ENCODE measurements at regions not wholly inside any gene's neighbourhood (a gene's known extent, or its start where the extent isn't known, plus 50 kb on each side); places are given as distances from the start of the nearest gene placed in this dataset.

GRCh38 chr10:128185627-128186026, 59.4 kb upstream of the MKI67 start:
- no peak for TF ChIP-seq CTCF (IDR thresholded peaks at IDR 0.05)
- TF ChIP-seq YY1 (IDR thresholded peaks at IDR 0.05; ENCODE audit: low read depth): no peak
- no peak for TF ChIP-seq RFX5 (IDR thresholded peaks at IDR 0.05; ENCODE audit: low read length)
- TF ChIP-seq POLR2AphosphoS5 (IDR thresholded peaks at IDR 0.05; ENCODE audit: low read depth, low read length): no peak
- no peak for TF ChIP-seq CHD2 (IDR thresholded peaks at IDR 0.05; ENCODE audit: low read length, partially characterized antibody)
- no peak for TF ChIP-seq RAD21 (IDR thresholded peaks at IDR 0.05; ENCODE audit: low read length)
